RPMI8226 (cell line): ENCODE measurements at regions not wholly inside any gene's neighbourhood (a gene's known extent, or its start where the extent isn't known, plus 50 kb on each side); places are given as distances from the start of the nearest gene placed in this dataset.

Experiments used
- DNase-seq: peaks from one replicate; pipeline ENCODE4 v3.0.0-alpha.2; 2015

DNA sequence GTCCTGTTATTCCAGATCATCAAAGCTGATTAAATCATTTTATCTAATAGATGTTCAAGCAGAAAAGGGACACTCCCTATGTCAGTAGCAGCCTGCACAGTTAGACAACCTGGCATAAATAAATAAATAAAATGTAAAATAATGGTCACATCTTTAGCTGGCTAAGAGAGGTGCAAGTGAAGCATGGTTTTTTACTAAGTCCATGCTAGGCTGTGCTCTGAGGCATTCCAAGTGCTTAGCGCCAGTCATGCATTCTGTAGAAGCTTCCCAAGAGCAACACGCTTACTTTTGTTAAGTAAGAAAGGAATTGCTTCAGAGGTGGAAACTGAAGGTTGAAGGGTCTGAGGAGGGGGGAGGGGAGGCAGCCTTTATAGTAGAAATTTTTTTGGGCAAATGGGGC is 351.2 kb downstream of the CDH2 start:
- no peak for DNase-seq

DNA sequence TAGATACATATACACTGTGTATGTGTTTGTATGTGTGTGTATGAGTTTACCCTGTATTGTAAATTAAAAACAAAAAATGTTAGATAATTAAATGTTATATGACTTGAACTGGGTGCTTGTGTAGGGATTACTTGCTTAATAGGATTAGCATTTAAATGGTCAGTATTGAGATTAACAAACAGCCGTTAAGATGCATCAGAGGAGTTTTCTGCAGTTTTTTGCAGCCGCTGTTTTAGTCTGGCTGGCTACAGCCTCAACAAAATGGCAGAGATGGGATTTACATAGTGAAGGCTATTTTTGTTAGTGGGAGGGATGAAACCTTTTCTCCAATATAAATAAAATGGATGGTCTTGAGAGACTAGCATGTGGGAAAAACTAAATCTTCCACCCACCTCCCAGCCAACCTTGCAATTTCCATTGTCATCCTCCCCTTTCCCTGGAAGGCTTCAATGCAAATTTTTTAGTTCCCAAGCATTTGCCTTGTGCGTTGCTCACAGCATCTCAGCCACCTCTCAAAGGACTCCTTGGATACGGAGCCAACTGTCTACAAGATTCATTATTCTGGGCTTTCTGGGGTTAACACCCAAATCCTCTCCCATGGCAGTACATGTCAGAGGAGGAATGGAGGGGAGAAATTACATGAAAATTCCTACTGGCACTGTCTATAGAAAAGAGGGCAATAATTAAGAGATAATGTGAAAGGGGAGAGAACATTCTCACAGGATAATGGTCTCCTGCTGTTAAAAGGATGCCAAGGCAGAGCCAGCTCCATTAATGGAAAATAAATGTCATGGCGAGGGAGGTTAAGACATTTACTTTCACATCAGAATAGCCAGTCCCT is 351.9 kb downstream of the CDH2 start:
- no peak for DNase-seq

DNA sequence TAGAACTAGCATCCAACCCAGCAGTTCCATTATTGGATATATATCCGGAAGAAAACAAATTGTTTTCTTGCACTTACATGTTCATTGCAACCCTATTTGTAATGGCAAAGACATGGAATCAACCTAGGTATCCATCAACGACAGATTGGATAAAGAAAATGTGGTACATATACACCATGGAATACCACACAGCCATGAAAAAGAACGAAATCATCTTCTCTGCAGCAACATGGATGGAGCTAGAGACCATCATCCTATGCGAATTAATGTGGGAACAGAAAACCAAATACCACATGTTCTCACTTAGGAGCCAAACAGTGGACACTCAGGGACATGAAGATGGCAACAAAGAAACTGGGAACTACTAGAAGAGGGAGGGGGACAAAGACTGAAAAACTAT is 352.7 kb downstream of the CDH2 start:
- DNase-seq: no peak

DNA sequence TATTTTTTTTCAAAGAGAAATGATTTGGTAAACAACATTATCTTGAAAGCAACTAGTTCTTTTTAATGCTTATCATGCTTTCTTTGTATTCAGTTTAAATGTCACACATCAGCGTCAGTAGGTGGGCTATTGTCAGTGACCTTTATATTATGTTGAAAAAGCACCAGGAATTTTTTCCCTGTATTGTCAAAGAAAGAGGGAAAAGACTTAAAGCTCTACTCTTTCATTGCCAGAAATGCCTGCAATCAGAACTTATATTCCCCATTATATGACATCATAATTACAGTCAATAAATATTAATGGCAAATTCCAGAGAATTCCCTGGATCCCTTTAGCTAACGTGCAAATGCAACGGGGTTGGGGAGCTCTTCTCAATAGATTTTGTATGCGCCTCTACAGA is 353.9 kb downstream of the CDH2 start:
- no peak for DNase-seq

DNA sequence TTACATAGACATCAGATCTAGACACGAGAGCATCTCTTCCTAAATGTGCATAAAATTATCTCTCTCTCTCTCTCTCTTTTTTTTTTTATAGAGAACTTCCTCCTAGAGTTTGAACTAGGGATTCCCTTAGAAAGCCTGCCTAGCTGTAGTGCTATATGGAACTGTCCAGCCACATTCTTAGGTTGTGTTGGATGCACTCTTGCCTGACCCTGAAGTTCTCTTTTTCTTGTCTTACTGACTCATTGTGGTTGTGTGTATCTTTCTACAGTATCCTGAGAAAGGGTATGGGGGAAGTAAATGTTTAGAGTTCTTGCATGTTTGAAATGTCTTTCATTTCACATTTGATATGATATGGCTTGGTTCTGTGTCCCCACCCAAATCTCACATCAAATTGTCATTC is 368.2 kb downstream of the CDH2 start:
- no peak for DNase-seq

DNA sequence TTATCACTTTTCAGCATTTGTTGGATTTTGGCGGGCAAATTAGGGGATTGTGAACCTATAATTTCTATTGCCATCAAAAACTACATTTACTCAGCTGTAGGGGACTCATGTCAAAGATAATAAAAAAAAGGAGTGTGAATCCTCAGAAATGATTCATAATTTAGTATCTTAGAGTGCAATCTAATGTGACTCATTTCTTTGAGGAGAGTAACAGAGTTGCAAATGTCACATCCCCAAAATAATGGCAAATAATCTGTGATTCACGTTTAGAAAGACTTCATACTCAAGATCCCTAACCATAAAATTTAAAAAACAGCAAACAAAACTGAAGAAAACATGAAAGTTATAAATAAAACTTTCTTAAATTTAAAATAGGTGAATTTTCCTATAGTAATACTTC is 373.0 kb downstream of the CDH2 start:
- no peak for DNase-seq

DNA sequence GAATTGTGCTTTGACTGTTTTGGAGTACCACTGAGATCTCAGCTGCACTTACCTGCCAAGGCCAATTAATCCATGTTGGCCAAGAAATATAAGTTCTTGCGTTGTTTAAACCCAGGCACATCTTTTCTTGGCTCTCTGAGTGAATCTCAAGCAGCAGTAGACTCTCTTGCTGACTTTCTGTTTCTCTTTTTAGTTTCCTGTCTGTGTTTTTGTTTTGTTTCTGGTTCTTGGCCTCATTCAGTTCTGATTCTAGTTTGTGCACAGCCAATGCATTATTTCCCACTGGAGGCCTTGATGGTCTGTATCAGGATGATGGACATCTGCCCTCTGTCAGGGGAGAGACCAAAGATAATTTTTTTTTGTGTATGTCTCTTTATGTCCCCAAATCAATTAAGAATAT is 379.4 kb downstream of the CDH2 start:
- peak; percentile 20 for DNase-seq

DNA sequence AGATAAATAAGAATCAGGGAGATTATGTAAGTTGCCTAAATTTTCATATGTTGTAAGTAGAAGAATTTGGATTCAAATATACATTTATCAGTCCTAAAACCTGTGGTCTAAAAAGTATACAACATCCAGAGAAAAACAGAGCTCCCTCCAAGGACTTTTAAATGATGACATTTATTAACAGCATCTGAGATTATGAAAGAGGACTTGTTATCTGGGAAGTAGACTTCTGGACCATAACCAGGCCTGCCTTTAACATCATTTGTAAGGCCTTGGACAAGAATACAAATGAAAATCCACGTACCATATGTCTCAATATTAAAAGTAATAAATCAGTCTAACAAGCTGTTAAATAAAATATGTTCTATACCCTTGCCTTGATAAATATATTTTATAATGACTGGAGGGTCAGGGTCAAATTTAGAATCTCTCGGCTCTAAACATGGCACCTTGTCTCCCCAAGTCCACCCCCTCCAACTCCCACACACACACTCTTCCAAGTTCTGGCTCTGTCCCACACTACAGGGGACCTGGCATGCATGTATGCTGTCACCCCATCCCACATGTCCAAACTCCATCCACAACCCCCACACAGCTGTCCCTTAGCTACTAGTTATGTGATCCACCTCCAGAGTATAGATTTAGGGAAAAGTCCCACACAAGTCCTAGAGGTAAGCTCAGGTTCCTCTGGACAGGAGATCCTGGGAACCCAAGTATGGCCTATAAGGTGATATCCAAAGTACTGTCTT is 382.6 kb downstream of the CDH2 start:
- no peak for DNase-seq

DNA sequence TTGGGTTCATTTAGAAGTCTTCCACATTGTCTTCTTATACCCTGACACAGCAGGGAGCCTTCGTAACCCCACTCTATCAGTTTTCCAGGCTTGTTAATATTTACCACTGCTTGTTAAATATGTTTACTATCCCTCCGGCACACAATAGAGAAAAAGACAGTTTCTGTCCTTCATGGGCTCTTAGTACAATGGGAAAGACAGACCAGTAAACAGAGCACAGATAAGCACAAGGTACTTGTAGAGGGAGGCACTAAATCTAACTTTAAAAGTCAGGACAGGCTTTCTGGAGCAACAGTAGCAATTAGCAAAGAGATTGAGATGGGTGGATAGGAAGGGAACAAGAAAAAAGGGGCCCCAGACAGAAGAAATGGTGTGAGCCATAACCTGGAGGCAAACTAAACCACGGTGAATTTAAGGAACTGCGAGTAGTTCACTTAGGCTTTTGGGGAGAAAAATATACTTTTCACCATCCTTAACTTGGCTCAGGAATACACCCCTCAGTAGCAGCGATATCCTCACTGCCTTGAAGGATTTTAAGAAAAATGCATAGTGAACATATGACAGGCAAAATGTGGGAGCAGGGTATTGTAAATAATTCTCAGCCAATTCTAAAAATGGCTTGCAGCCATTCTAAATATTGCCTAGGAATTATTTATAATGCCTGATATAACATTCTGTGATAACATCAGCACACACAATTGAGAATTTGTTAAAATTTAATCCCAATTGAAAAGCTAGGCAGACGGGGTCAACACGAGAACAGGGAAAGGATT is 383.7 kb downstream of the CDH2 start:
- no peak for DNase-seq

DNA sequence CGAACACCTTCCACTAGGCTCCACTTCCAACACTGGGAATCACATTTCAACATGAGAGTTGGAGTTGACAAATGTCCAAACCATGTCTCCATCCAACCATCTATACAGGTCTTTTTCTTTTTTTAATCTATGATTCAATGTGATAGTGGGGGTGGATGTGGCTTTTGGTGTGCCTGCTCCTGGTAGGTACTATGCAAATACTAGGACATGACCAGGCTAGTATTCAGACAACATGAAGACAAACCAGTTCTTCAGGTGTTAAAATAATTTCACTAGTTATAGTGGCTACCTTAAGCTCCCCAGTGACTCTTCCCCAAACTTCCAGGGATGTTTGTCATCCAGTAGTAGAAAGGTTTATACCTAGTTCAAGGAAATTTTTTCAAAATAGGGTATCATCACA is 387.5 kb downstream of the CDH2 start:
- DNase-seq: no peak

DNA sequence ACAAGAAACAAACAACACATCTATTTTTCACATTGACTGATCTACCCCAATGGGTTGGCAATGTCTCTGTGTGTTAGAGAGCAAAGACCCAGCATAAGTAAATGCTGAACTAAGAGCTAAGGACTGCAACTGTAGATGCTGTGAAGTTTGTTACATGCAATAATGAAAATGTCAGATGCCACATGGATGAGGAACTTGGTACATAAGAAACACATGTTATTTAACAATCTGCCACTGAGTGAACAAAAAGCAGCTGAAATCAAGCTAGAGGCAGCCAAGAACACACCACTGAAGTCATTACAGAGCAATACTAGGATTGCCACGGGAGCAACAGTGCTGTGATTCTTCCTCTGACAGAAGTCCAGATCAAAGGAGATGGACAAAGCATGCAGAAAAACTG is 389.4 kb downstream of the CDH2 start:
- no peak for DNase-seq

DNA sequence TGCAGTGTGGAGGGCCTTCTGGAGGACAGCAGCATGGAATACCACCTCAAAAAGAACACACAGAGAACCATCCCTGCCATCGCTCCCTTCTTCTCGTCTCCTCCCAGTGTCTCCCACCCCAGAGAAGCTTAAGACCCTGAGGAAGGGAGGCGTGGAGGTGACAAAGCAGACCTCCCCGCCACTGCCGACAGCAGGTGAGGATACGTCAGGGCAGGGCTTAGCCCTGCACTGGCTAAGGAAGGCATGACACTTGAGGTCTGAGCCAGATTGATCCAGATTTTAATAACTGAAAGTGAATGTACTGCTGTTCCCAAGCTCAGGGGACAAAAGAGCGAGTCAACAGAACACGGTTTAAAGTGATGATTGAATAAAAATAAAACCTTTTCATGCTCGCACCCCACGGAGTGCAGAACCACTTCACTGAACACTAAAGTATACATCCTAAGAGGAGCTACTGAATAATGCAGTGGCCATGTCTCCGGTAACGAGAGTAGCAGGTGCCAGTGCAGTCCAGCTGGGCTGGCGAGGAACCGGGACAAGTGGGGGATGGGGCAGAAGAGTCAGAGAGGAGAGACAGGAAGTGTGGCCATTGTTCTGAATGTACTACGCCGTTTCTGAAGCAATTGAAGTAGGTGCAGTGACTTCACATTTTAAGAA is 391.0 kb downstream of the CDH2 start:
- peak; percentile 62 for DNase-seq

DNA sequence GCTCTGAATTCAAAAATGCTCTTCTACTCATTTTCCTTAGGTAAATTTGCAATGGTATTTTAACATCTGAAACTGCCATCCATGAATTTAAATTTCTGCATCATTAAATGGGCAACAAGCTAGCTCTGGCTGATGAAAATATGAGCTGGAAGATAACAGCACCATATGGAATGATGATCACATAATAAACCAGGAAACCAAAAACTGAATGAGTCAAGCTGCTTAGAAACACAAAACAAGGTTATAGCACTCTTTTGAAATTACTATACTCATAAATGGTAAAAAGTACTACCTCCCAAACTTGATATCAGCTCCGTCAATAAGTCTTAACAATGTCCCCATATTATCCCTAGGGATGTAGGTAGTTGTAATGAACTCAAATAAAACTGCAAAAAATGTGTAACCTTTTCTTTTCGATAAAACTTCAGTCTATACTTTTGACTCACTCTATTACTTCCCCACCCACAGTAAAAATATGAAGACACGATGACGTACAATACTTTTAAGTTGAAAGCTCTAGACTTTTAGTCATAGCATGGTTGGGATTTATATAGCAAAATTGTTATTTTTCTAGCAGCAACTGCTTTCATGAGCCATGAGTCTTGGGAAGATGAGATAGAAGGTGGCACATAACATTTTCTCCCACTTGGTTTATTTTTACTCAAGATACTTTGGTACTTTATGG is 396.7 kb downstream of the CDH2 start:
- no peak for DNase-seq

DNA sequence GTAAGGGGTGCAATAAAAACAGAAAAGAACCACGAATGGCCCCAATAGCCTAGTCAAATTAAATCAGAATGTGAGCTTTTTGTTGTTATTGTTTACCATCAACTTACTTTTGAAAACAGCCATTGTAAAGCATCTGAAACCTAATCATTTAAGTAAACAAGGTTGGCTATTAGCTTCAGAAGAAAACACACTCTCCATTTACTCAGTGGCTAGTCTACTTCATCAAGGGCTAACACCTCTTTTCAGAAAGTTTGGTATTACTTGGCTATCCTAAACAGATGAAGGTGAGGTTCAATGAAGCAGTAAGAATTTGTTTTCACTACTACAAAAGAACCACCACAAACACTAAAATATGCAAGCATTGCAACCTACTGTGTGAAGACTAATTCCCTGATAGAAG is 398.0 kb downstream of the CDH2 start:
- no peak for DNase-seq

DNA sequence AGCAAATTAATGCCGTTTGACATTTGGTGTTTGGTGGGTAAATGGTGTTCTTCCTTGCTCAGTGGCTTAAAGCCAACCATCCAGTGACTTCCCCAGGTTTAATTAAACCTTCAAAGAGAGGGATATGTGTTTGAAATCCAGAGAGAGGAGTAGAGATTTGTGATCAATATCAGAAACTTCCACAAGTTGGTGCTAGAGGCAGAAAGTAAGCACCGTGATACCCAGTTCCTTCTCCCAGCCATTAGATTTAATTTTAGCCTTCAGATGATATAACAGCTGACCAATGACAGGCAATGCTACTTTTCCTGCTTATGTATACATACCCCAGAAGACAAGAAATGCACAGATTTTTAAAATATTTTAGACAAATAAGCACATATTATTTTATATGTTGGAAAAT is 398.5 kb downstream of the CDH2 start:
- no peak for DNase-seq

DNA sequence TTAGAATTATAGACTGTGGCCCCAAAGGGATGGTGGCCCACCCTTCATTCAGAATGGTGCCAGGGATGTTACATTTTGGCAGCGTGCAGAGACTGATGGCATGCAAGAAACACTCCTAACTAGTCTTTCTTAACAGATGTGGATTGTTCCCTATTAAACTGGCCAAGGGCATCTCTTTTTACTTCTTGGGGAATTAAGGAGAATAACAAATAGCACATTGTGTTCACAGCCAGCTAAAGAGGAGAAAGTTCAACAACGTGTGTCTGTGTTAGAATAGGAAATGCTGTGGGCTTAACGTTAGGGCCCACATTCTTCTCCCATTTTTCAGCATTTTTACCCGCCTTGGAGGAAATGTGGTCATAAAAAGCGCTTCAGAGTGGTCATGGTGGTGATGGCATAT is 404.8 kb downstream of the CDH2 start:
- no peak for DNase-seq

DNA sequence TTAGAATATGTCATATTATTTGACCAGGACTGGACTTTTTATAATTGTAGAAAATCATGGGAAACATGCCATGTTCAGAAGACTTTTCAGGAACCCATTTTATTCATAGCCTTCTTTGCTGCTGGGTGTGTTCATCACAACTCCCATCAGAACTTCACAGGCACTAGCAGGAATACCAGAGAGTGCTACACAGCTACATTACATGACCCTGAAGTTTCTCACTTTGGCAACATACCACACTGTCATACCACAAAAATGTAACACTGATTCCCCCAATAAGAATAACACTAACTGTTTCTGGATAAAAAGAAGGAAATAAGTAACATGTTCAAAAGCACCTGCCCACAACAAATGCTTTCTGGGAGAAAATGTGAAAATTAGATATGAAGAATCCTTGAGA is 405.4 kb downstream of the CDH2 start:
- no peak for DNase-seq

DNA sequence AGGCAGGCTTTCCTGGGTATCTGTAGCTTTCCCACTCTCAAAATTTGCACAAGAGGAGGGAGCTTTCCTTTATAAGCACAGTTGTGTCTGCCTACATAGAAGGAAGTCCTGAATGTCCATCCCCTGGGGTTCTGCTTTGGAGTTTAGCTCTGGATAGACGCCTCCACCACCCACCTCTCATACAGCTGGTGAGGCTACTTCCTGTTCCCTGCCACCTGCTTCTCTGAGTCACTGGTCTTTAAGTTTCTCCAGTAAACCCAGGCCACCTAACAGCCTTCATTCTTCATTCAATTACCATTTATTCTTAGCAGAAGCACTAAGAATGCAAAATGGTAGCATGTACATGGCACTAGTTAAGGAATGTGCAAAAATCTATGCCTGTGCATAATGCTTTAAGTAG is 407.8 kb downstream of the CDH2 start:
- peak; percentile 41 for DNase-seq

DNA sequence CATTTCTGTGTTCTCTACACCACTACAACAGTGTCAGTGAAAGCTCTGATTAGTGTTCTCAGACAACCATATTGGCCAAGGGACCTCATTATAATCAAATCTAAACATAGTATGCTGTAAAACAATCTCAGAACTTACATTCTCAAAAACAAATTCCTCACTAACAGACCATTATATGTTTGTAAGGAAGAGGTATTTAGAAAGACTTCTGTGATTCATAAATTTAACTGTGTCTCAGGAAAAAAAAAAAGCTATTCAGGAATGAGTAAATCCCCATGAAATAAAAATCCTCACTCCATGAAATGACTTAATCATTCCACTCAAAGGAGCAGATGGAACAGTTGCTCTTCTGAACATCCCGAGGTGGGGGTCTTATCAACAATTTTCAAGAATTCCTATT is 413.0 kb downstream of the CDH2 start:
- no peak for DNase-seq

DNA sequence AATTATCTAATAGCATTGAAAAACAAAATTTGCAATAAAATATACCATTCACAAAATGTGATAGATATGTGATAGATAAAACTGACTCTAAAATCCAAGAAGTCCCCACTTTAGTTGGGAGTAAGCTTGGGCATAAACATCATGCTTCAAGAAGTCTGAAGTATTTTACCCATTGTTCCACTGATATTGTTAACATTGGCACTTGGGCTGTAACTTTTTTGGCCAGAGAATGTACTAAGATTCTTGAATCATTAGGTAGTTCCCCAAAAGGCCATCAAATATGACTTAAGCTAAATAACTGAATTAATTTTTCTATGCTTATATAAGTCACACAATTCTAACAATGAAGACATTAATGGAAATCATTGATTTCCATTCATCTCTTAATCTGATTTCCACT is 413.6 kb downstream of the CDH2 start:
- no peak for DNase-seq

DNA sequence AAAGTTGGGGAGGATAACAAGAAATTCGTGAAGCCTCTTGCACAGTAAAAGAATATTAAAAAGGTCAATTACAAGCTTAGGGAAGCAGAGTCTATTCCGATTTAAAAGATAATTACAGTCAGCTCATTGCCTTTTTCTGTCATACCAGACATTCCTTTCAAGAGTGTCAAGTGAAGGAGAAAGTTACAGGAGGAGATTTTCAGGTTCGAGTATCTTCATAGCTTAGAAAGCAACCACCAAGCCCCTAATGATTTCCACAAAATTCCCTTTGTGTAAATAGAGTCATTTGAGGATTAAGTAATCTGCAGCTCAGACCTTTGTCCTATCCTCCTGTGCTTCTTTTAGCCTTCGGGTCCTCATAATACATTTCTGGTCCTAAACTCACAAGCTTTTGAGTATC is 414.9 kb downstream of the CDH2 start:
- no peak for DNase-seq

DNA sequence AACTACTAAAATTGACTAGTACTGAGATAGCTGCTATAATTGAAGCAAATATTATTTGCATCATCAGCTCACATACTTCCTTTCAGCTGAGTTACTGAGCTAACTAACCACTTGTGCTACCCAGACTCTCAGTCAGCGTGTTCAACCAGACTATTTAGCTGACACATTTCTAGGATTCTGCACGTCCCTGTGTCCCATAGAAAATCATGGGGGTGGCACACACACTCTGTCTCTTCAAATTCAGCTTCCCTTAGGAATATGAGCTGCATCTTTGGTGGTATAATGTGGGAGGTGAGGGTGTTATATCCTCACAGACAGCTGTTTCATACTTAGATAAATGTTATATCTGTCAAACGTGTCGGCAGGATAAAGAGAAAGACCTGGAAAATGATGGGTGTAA is 424.0 kb downstream of the CDH2 start:
- no peak for DNase-seq

DNA sequence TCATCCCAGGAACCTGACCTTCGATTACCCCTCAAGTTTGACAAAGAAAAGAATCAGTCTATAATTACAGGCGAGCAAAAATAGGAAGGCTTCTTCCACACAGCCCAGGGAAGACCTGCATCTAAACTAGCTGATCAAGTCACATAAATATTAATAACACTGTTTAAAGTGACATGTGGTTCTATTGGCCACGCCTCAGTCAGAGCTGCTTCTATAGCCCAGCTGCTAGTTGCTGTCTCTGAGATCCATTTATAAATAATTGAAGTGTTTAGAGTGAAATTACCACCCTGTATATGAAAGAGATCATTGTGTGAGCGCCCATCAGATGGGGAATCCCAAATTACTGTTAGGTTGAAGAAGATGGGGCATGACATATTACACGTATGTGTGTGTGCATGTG is 426.0 kb downstream of the CDH2 start:
- DNase-seq: no peak
